ENCODE measurements at regions not wholly inside any gene's neighbourhood (a gene's known extent, or its start where the extent isn't known, plus 50 kb on each side); places are given as distances from the start of the nearest gene placed in this dataset.

GRCh38 chr3:99402755-99403154 lies 235.6 kb upstream of the COL8A1 start:
- no peak overlapping the region for H3K9ac ChIP-seq (ENCODE audit: extremely low read depth, insufficient read length, low read length)
- no peak overlapping the region for H3K4me2 ChIP-seq (ENCODE audit: insufficient read depth, insufficient read length, low read length)
- H3K23me2 ChIP-seq (ENCODE audit: insufficient read length, low read depth, low read length, poor library complexity, severe bottlenecking): no peaks in the 10 kb centered on the region
- H3K56ac ChIP-seq (ENCODE audit: insufficient read length, low read depth, low read length): no peak overlapping the region
- H3K27me3 ChIP-seq (ENCODE audit: insufficient read depth, low read length): no peaks in the 10 kb centered on the region
- H3K79me1 ChIP-seq (ENCODE audit: insufficient read depth, low read depth, low read length, poor library complexity, severe bottlenecking): no peaks in the 10 kb centered on the region
- no peak overlapping the region for H4K8ac ChIP-seq (replicated peaks; ENCODE audit: insufficient read length, low read depth, low read length)
- no peaks in the 10 kb centered on the region for H3K9me3 ChIP-seq (ENCODE audit: control insufficient read depth, low read depth, low read length)
- Mint-ChIP-seq H3K27ac (no peak overlapping the region), H3K27me3 (ENCODE audit: low read depth) (no peaks in the 10 kb centered on the region), H3K36me3 (ENCODE audit: insufficient read depth in 1 of 3, low read depth in 3 of 3) (peaks cover 12 to 19% (median 18%) of the 10 kb centered on the region in 3 experiments), H3K4me1 (no peaks in the 10 kb centered on the region), H3K4me3 (no peak overlapping the region), H3K9me3 (peaks cover 23 to 27% of the 10 kb centered on the region in 2 experiments)
- H3K4ac ChIP-seq (ENCODE audit: low read depth, low read length): no peak overlapping the region
- no peak for DNase-seq
- WGBS (ENCODE audit: extremely low coverage, insufficient read length, low lambda C conversion rate): no CpG with 5 or more reads among the region's 1 CpG
- no peak overlapping the region for H3K18ac ChIP-seq (ENCODE audit: insufficient read length, low read depth, low read length)
- H3K4me1 ChIP-seq (ENCODE audit: insufficient read depth, low read length): no peaks in the 10 kb centered on the region
- no peak overlapping the region for H2BK5ac ChIP-seq (ENCODE audit: insufficient read length, low read length)
- H3K14ac ChIP-seq (ENCODE audit: insufficient read depth, low read length): no peak overlapping the region
- H4K20me1 ChIP-seq (ENCODE audit: control insufficient read depth, insufficient read depth, insufficient read length): no peaks in the 10 kb centered on the region
- no peak overlapping the region for H2BK20ac ChIP-seq (ENCODE audit: low read depth, low read length, poor library complexity, severe bottlenecking)
- no peak overlapping the region for H2AK5ac ChIP-seq (ENCODE audit: insufficient read length, low read length)
- H2AFZ ChIP-seq (ENCODE audit: low read length): no peak overlapping the region
- H3K23ac ChIP-seq (ENCODE audit: insufficient read length, low read depth, low read length): no peak overlapping the region
- H3K79me2 ChIP-seq (ENCODE audit: insufficient read depth, low read length): no peaks in the 10 kb centered on the region
- no peak overlapping the region for H4K5ac ChIP-seq (ENCODE audit: insufficient read length, low read depth, low read length)
- no peak overlapping the region for H2BK120ac ChIP-seq (ENCODE audit: low read depth, low read length, poor library complexity, severe bottlenecking)
- no peak overlapping the region for H3T11ph ChIP-seq (ENCODE audit: low read length)
- no peak overlapping the region for H4K91ac ChIP-seq (ENCODE audit: insufficient read length, low read depth, low read length)
- H2BK15ac ChIP-seq (ENCODE audit: low read depth, low read length): no peak overlapping the region
- TF ChIP-seq, protein P1, sequence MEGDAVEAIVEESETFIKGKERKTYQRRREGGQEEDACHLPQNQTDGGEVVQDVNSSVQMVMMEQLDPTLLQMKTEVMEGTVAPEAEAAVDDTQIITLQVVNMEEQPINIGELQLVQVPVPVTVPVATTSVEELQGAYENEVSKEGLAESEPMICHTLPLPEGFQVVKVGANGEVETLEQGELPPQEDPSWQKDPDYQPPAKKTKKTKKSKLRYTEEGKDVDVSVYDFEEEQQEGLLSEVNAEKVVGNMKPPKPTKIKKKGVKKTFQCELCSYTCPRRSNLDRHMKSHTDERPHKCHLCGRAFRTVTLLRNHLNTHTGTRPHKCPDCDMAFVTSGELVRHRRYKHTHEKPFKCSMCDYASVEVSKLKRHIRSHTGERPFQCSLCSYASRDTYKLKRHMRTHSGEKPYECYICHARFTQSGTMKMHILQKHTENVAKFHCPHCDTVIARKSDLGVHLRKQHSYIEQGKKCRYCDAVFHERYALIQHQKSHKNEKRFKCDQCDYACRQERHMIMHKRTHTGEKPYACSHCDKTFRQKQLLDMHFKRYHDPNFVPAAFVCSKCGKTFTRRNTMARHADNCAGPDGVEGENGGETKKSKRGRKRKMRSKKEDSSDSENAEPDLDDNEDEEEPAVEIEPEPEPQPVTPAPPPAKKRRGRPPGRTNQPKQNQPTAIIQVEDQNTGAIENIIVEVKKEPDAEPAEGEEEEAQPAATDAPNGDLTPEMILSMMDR (conservative IDR thresholded peaks at IDR 0.05): no peak
- no peak overlapping the region for H2BK12ac ChIP-seq (ENCODE audit: insufficient read length, low read depth, low read length)
- H3K27ac ChIP-seq (ENCODE audit: insufficient read length, low read depth, low read length): no peak overlapping the region
